ENCODE measurements at regions not wholly inside any gene's neighbourhood (a gene's known extent, or its start where the extent isn't known, plus 50 kb on each side); places are given as distances from the start of the nearest gene placed in this dataset.
"Not testable (repeated sequence)": the region's sequence is repeated elsewhere in the genome, so short reads cannot be mapped to it uniquely, and the experiment has no call there.

GRCh38 chr2:3899536-3900155 lies 196.3 kb downstream of the DCDC2C start:
- no peak for DNase-seq (ENCODE audit: low read depth)

- DNase-seq (ENCODE audit: low read depth), result no peak
Measured at GRCh38 chr2:3902131-3902530, 198.8 kb downstream of the DCDC2C start.

GRCh38 chr2:3904061-3904460 lies 200.7 kb downstream of the DCDC2C start:
- no peak for DNase-seq (ENCODE audit: low read depth)

GRCh38 chr2:3908498-3908897 lies 205.1 kb downstream of the DCDC2C start:
- not testable (repeated sequence) for DNase-seq (ENCODE audit: low read depth)

GRCh38 chr2:3911882-3912455 lies 208.6 kb downstream of the DCDC2C start:
- DNase-seq (ENCODE audit: low read depth), result no peak

GRCh38 chr2:3913166-3913565 lies 209.8 kb downstream of the DCDC2C start:
- DNase-seq (ENCODE audit: low read depth), result no peak

- DNase-seq (ENCODE audit: low read depth), result no peak
Measured at GRCh38 chr2:3914241-3914640, 210.9 kb downstream of the DCDC2C start.

- DNase-seq (ENCODE audit: low read depth), result no peak
Measured at GRCh38 chr2:3927031-3927430, 223.7 kb downstream of the DCDC2C start.

- DNase-seq (ENCODE audit: low read depth), result no peak
Measured at GRCh38 chr2:3929374-3929773, 226.0 kb downstream of the DCDC2C start.

- no peak for DNase-seq (ENCODE audit: low read depth)
Measured at GRCh38 chr2:3930246-3930645, 226.9 kb downstream of the DCDC2C start.

- no peak for DNase-seq (ENCODE audit: low read depth)
Measured at GRCh38 chr2:3940661-3941060, 237.3 kb downstream of the DCDC2C start.

- no peak for DNase-seq (ENCODE audit: low read depth)
Measured at GRCh38 chr2:3942841-3943240, 239.5 kb downstream of the DCDC2C start.

- DNase-seq (ENCODE audit: low read depth), result no peak
Measured at GRCh38 chr2:3944071-3944470, 240.7 kb downstream of the DCDC2C start.

- DNase-seq (ENCODE audit: low read depth), result no peak
Measured at GRCh38 chr2:3944841-3945240, 241.5 kb downstream of the DCDC2C start.

GRCh38 chr2:3948191-3948590 lies 244.8 kb downstream of the DCDC2C start:
- DNase-seq (ENCODE audit: low read depth), result no peak

GRCh38 chr2:3951131-3951954 lies 248.0 kb downstream of the DCDC2C start:
- DNase-seq (ENCODE audit: low read depth), result no peak

GRCh38 chr2:3952866-3953516 lies 249.6 kb downstream of the DCDC2C start:
- no peak for DNase-seq (ENCODE audit: low read depth)

GRCh38 chr2:3954261-3954660 lies 250.9 kb downstream of the DCDC2C start:
- no peak for DNase-seq (ENCODE audit: low read depth)

- no peak for DNase-seq (ENCODE audit: low read depth)
Measured at GRCh38 chr2:3956406-3956805, 253.0 kb downstream of the DCDC2C start.

- no peak for DNase-seq (ENCODE audit: low read depth)
Measured at GRCh38 chr2:3956892-3957291, 253.5 kb downstream of the DCDC2C start.

GRCh38 chr2:3958465-3958864 lies 255.1 kb downstream of the DCDC2C start:
- DNase-seq (ENCODE audit: low read depth), result no peak

- no peak for DNase-seq (ENCODE audit: low read depth)
Measured at GRCh38 chr2:3958969-3959368, 255.6 kb downstream of the DCDC2C start.

GRCh38 chr2:3959372-3959771 lies 256.0 kb downstream of the DCDC2C start:
- peak; percentile 5 for DNase-seq (ENCODE audit: low read depth)
